ENCODE measurements at regions not wholly inside any gene's neighbourhood (a gene's known extent, or its start where the extent isn't known, plus 50 kb on each side); places are given as distances from the start of the nearest gene placed in this dataset.

DNA sequence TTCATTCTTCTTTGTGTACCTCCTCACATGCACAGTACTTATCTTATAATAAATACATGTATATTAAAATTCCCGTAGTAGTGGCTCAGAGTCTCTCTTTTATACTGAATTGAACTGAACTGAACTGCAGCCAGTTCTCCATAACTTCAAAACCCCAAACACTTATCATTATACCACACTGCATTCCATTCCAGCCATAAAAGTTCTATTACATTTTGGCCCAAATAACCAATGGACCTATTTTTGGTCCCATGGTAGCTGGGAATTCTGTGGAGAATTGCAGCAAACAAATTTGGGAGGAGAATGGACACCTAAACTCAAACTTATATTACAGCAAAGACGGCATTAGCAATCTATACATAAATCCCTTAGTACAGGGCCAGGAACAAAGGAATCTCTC lies 86.6 kb upstream of the C1orf87 start:
- WGBS (ENCODE audit: extremely low coverage, insufficient read length, low lambda C conversion rate) = no CpG with 5 or more reads among the region's 2 CpGs
- Histone ChIP-seq H2BK12ac (ENCODE audit: insufficient read length, low read depth, low read length) (no peak overlapping the region), H4K5ac (ENCODE audit: insufficient read length, low read depth, low read length) (no peak overlapping the region), H3K23me2 (ENCODE audit: insufficient read length, low read depth, low read length, poor library complexity, severe bottlenecking) (no peaks in the 10 kb centered on the region), H3K23ac (ENCODE audit: insufficient read length, low read depth, low read length) (no peak overlapping the region), H4K91ac (ENCODE audit: insufficient read length, low read depth, low read length) (no peak overlapping the region), H4K8ac (replicated peaks; ENCODE audit: insufficient read length, low read depth, low read length) (no peak overlapping the region), H3K27me3 (ENCODE audit: insufficient read depth, low read length) (no peaks in the 10 kb centered on the region), H4K20me1 (ENCODE audit: control insufficient read depth, insufficient read depth, insufficient read length) (no peaks in the 10 kb centered on the region), H3K9me3 (ENCODE audit: control insufficient read depth, low read depth, low read length) (no peaks in the 10 kb centered on the region), H2BK15ac (ENCODE audit: low read depth, low read length) (no peak overlapping the region), H3K4me1 (ENCODE audit: insufficient read depth, low read length) (no peaks in the 10 kb centered on the region; the same call in 1 of the 2 replicates), H3K9ac (ENCODE audit: extremely low read depth, insufficient read length, low read length) (no peak overlapping the region), H2AFZ (ENCODE audit: low read length) (no peak overlapping the region), H3K14ac (ENCODE audit: insufficient read depth, low read length) (no peak overlapping the region), H2BK5ac (ENCODE audit: insufficient read length, low read length) (no peak overlapping the region), H2BK20ac (ENCODE audit: low read depth, low read length, poor library complexity, severe bottlenecking) (no peak overlapping the region), H3K79me1 (ENCODE audit: insufficient read depth, low read depth, low read length, poor library complexity, severe bottlenecking) (no peaks in the 10 kb centered on the region), H3K4ac (ENCODE audit: low read depth, low read length) (no peak overlapping the region), H3K27ac (ENCODE audit: insufficient read length, low read depth, low read length) (no peak overlapping the region), H3K79me2 (ENCODE audit: insufficient read depth, low read length) (no peaks in the 10 kb centered on the region), H3T11ph (ENCODE audit: low read length) (no peak overlapping the region), H2AK5ac (ENCODE audit: insufficient read length, low read length) (no peak overlapping the region), H3K56ac (ENCODE audit: insufficient read length, low read depth, low read length) (no peak overlapping the region), H3K4me2 (ENCODE audit: insufficient read depth, insufficient read length, low read length) (no peak overlapping the region), H3K18ac (ENCODE audit: insufficient read length, low read depth, low read length) (no peak overlapping the region), H2BK120ac (ENCODE audit: low read depth, low read length, poor library complexity, severe bottlenecking) (no peak overlapping the region)
- H3K9me3 Mint-ChIP-seq = no peaks in the 10 kb centered on the region
- H3K4me3 Mint-ChIP-seq = no peak overlapping the region
- H3K27me3 Mint-ChIP-seq (ENCODE audit: low read depth) = no peaks in the 10 kb centered on the region
- no peak for DNase-seq
- no peaks in the 10 kb centered on the region for H3K36me3 Mint-ChIP-seq (ENCODE audit: insufficient read depth in 1 of 3, low read depth in 3 of 3)
- peaks cover 12 to 14% of the 10 kb centered on the region in 2 experiments for H3K4me1 Mint-ChIP-seq
- no peak overlapping the region for H3K27ac Mint-ChIP-seq
- TF ChIP-seq, protein P1, sequence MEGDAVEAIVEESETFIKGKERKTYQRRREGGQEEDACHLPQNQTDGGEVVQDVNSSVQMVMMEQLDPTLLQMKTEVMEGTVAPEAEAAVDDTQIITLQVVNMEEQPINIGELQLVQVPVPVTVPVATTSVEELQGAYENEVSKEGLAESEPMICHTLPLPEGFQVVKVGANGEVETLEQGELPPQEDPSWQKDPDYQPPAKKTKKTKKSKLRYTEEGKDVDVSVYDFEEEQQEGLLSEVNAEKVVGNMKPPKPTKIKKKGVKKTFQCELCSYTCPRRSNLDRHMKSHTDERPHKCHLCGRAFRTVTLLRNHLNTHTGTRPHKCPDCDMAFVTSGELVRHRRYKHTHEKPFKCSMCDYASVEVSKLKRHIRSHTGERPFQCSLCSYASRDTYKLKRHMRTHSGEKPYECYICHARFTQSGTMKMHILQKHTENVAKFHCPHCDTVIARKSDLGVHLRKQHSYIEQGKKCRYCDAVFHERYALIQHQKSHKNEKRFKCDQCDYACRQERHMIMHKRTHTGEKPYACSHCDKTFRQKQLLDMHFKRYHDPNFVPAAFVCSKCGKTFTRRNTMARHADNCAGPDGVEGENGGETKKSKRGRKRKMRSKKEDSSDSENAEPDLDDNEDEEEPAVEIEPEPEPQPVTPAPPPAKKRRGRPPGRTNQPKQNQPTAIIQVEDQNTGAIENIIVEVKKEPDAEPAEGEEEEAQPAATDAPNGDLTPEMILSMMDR (conservative IDR thresholded peaks at IDR 0.05) = no peak
